Activated CD8-positive, alpha-beta T cell treated with anti-CD3 and anti-CD28 coated beads for 36 hours (primary cell): ENCODE measurements at regions not wholly inside any gene's neighbourhood (a gene's known extent, or its start where the extent isn't known, plus 50 kb on each side); places are given as distances from the start of the nearest gene placed in this dataset.

Experiments
- ATAC-seq: fragments of 200-7000 bp; cut with Tn5 transposase; one replicate; pipeline ENCODE4 v1.10.0; 2021; ENCODE audit warnings: mild to moderate bottlenecking, moderate library complexity
- CTCF ChIA-PET: fragments of 350-600 bp; sonication (Branson Sonifier 250); formaldehyde crosslinking; loops from one replicate; lab custom pipeline; 2021; ENCODE audit warnings: antibody characterized with exemption; lab: Charles Lee
- POLR2A ChIA-PET: fragments of 350-600 bp; sonication (Branson Sonifier 250); formaldehyde crosslinking; loops from one replicate; lab custom pipeline; 2021; ENCODE audit warnings: antibody characterized with exemption; lab: Charles Lee
- DNase-seq: peaks from one replicate; pipeline ENCODE4 v3.0.0-alpha.2; 2020
- H3K27ac Mint-ChIP-seq: one replicate; pipeline ENCODE4 v1.8.0; 2021; ENCODE audit warnings: mild to moderate bottlenecking, mixed read lengths
- H3K27me3 Mint-ChIP-seq: one replicate; pipeline ENCODE4 v1.8.0; 2021; ENCODE audit warnings: mixed read lengths
- H3K36me3 Mint-ChIP-seq: one replicate; pipeline ENCODE4 v1.8.0; 2021; ENCODE audit warnings: low read depth, mixed read lengths
- H3K4me1 Mint-ChIP-seq: one replicate; pipeline ENCODE4 v1.8.0; 2021; ENCODE audit warnings: low read depth, mixed read lengths
- H3K4me3 Mint-ChIP-seq: one replicate; pipeline ENCODE4 v1.8.0; 2021; ENCODE audit warnings: mild to moderate bottlenecking, moderate library complexity, mixed read lengths
- H3K9me3 Mint-ChIP-seq: one replicate; pipeline ENCODE4 v1.8.0; 2021; ENCODE audit warnings: mixed read lengths
- intact Hi-C: fragments of 100-400 bp; cut with micrococcal nuclease; formaldehyde crosslinking; loops from one replicate; pipeline ENCODE4 v1.10.0; 2022
- TF ChIP-seq, protein P1 (sequence below): fragments of 200-600 bp; IDR thresholded peaks from one replicate; pipeline ENCODE4 v1.8.0; 2022; ENCODE audit warnings: antibody characterized with exemption, mild to moderate bottlenecking

DNA sequence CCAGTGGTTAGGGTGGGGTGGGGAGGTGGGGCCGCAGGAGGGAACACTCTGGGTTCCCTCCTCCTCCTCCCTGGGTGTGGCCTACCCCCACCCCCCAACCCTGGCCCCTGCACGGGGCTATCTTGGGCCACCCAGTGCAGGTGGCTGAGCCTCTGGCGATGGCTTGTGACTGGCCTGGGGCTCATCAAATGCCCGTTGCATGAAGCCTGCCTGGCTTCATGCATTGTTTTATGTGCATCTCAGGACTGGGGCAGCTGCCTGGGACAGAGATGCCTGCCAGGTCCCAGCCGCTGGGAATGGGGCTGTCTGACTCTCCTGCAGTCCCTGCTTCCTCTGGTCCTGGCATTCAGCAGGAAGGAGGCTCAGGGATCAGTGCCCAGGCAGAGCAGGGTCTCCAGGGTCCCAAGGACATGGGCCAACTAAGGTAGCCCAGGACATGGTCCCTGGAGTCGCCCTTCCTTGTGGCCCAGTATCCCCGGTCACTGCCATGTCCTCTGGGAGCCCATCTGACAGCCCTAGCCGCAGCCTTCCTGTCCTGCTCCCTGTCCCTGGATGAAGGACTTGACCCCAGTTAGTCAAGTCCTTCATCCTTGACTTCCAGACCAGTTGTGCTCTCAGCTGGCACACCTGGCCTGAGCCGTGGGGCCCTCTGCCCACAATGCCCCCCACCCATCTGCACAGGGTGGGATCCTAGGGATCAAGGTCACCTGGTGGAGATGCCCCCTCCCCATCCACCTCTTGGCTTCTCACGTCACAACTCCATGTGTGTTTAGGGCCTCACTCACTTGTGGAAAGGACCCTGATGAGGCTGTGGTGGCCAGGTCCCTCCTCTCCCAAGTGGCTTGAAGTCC lies 112.1 kb upstream of the FGF3 start:
- intact Hi-C loops: no loop called here

GRCh38 chr11:69931994-69932910 lies 113.0 kb upstream of the FGF3 start:
- Mint-ChIP-seq H3K4me3 (no peak overlapping the region), H3K27me3 (peaks cover 10% of the 10 kb centered on the region), H3K9me3 (peaks cover 2% of the 10 kb centered on the region), H3K36me3 (no peaks in the 10 kb centered on the region), H3K27ac (no peak overlapping the region), H3K4me1 (no peaks in the 10 kb centered on the region)
- POLR2A ChIA-PET: no interaction called here
- TF ChIP-seq, protein P1, sequence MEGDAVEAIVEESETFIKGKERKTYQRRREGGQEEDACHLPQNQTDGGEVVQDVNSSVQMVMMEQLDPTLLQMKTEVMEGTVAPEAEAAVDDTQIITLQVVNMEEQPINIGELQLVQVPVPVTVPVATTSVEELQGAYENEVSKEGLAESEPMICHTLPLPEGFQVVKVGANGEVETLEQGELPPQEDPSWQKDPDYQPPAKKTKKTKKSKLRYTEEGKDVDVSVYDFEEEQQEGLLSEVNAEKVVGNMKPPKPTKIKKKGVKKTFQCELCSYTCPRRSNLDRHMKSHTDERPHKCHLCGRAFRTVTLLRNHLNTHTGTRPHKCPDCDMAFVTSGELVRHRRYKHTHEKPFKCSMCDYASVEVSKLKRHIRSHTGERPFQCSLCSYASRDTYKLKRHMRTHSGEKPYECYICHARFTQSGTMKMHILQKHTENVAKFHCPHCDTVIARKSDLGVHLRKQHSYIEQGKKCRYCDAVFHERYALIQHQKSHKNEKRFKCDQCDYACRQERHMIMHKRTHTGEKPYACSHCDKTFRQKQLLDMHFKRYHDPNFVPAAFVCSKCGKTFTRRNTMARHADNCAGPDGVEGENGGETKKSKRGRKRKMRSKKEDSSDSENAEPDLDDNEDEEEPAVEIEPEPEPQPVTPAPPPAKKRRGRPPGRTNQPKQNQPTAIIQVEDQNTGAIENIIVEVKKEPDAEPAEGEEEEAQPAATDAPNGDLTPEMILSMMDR: no peak
- DNase-seq: no peak
- intact Hi-C loops: no loop called here
- CTCF ChIA-PET: no interaction called here
- no peak for ATAC-seq

More for the DNA sequence above, 112.1 kb upstream of the FGF3 start:
- ATAC-seq (no peak), DNase-seq (no peak)
- peaks cover 15% of the 10 kb centered on the region for H3K27me3 Mint-ChIP-seq
- no peaks in the 10 kb centered on the region for H3K4me1 Mint-ChIP-seq
- peaks cover under 1% of the 10 kb centered on the region for H3K9me3 Mint-ChIP-seq
- TF ChIP-seq, protein P1: no peak
- CTCF ChIA-PET: no interaction called here
- no peak overlapping the region for H3K4me3 Mint-ChIP-seq
- POLR2A ChIA-PET: no interaction called here
- H3K36me3 Mint-ChIP-seq: no peaks in the 10 kb centered on the region
- no peak overlapping the region for H3K27ac Mint-ChIP-seq

- H3K27me3 Mint-ChIP-seq: peaks cover 3% of the 10 kb centered on the region
- TF ChIP-seq, protein P1: no peak
- no peaks in the 10 kb centered on the region for H3K36me3 Mint-ChIP-seq
- ChIA-PET POLR2A (no interaction called here), CTCF (no interaction called here)
- intact Hi-C loops: no loop called here
- no peak for DNase-seq
- no peaks in the 10 kb centered on the region for H3K4me1 Mint-ChIP-seq
- no peak for ATAC-seq
- no peak overlapping the region for H3K4me3 Mint-ChIP-seq
- H3K27ac Mint-ChIP-seq: no peak overlapping the region
- peaks cover 2% of the 10 kb centered on the region for H3K9me3 Mint-ChIP-seq
Observed at GRCh38 chr11:69934861-69935494, 115.8 kb upstream of the FGF3 start.

DNA sequence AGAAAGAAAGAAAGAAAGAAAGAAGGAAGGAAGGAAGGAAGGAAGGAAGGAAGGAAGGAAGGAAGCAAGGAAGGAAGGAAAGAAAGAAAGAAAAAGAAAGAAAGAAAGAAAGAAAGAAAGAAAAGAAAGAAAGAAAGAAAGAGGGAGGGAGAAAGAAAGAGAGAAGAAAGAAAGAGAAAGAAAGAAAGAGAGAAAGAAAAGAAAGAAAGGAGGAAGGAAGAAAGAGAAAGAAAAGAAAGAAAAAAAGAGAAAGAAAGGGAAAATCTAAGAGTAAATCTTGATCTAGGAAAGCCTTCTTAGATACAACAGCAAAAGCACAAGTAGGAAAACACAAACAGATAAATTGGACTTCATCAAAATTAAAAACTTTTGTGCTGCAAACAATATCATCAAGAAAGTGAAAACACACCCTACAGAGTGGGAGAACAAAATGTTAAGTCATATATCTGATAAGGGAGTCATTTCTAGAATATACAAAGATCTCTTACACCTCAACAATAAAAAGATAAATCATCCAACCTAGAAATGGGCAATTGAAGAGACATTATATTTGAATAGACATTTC lies 116.8 kb upstream of the FGF3 start:
- Mint-ChIP-seq H3K36me3 (no peaks in the 10 kb centered on the region), H3K27ac (no peak overlapping the region), H3K27me3 (peaks cover 6% of the 10 kb centered on the region), H3K4me1 (no peaks in the 10 kb centered on the region), H3K4me3 (no peak overlapping the region), H3K9me3 (peaks cover 2% of the 10 kb centered on the region)
- ChIA-PET CTCF (no interaction called here), POLR2A (no interaction called here)
- intact Hi-C loops: no loop called here
- TF ChIP-seq, protein P1: no peak
- no peak for ATAC-seq
- no peak for DNase-seq
